ENCODE measurements at regions not wholly inside any gene's neighbourhood (a gene's known extent, or its start where the extent isn't known, plus 50 kb on each side); places are given as distances from the start of the nearest gene placed in this dataset.
A peak's percentile ranks its signal among the peaks of the same experiment; 100 is the strongest.

- TF ChIP-seq, protein P1, sequence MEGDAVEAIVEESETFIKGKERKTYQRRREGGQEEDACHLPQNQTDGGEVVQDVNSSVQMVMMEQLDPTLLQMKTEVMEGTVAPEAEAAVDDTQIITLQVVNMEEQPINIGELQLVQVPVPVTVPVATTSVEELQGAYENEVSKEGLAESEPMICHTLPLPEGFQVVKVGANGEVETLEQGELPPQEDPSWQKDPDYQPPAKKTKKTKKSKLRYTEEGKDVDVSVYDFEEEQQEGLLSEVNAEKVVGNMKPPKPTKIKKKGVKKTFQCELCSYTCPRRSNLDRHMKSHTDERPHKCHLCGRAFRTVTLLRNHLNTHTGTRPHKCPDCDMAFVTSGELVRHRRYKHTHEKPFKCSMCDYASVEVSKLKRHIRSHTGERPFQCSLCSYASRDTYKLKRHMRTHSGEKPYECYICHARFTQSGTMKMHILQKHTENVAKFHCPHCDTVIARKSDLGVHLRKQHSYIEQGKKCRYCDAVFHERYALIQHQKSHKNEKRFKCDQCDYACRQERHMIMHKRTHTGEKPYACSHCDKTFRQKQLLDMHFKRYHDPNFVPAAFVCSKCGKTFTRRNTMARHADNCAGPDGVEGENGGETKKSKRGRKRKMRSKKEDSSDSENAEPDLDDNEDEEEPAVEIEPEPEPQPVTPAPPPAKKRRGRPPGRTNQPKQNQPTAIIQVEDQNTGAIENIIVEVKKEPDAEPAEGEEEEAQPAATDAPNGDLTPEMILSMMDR (IDR thresholded peaks at IDR 0.05), result no peak
- no peak for TF ChIP-seq POLR2A (IDR thresholded peaks at IDR 0.05)
- TF ChIP-seq POLR2AphosphoS5 (IDR thresholded peaks at IDR 0.05; ENCODE audit: insufficient read depth in 1 of 2, low read depth in 1 of 2), result no peak
- H3K36me3 ChIP-seq, result no peaks in the 10 kb centered on the region
- DNase-seq (ENCODE audit: extremely low spot score in 2 of 2), result no peak
- no peak overlapping the region for H3K4me3 ChIP-seq
- no peaks in the 10 kb centered on the region for H3K27me3 ChIP-seq
- H3K27ac ChIP-seq, result no peak overlapping the region
- H3K4me1 ChIP-seq, result peaks cover 11% of the 10 kb centered on the region
- no peaks in the 10 kb centered on the region for H3K9me3 ChIP-seq
- intact Hi-C loops (cut with DNase I), result no loop called here
These were observed 294.5 kb upstream of the SEMA3C start for GRCh38 chr7:81213394-81213793.

- intact Hi-C loops (cut with DNase I), result no loop called here
- H3K9me3 ChIP-seq, result no peaks in the 10 kb centered on the region
- no peak overlapping the region for H3K4me3 ChIP-seq
- no peak for DNase-seq (ENCODE audit: extremely low spot score in 2 of 2)
- TF ChIP-seq POLR2A (IDR thresholded peaks at IDR 0.05), result no peak
- TF ChIP-seq POLR2AphosphoS5 (IDR thresholded peaks at IDR 0.05; ENCODE audit: insufficient read depth in 1 of 2, low read depth in 1 of 2), result no peak
- TF ChIP-seq, protein P1 (IDR thresholded peaks at IDR 0.05), result no peak
- peak overlapping the region; percentile 7 for H3K27ac ChIP-seq
- H3K4me1 ChIP-seq, result peaks cover 11% of the 10 kb centered on the region
- H3K27me3 ChIP-seq, result no peaks in the 10 kb centered on the region
- H3K36me3 ChIP-seq, result no peaks in the 10 kb centered on the region
These were observed 293.1 kb upstream of the SEMA3C start for GRCh38 chr7:81211934-81212320.

- H3K36me3 ChIP-seq, result no peaks in the 10 kb centered on the region
- no peaks in the 10 kb centered on the region for H3K9me3 ChIP-seq
- no peak for DNase-seq (ENCODE audit: extremely low spot score in 2 of 2)
- H3K27ac ChIP-seq, result peak overlapping the region; percentile 7
- TF ChIP-seq POLR2A (IDR thresholded peaks at IDR 0.05) (no peak), POLR2AphosphoS5 (IDR thresholded peaks at IDR 0.05; ENCODE audit: insufficient read depth in 1 of 2, low read depth in 1 of 2) (no peak)
- TF ChIP-seq, protein P1 (IDR thresholded peaks at IDR 0.05), result no peak
- intact Hi-C loops (cut with DNase I), result no loop called here
- H3K4me1 ChIP-seq, result peaks cover 11% of the 10 kb centered on the region
- no peaks in the 10 kb centered on the region for H3K27me3 ChIP-seq
- H3K4me3 ChIP-seq, result no peak overlapping the region
These were observed 292.5 kb upstream of the SEMA3C start for GRCh38 chr7:81211204-81211933.

DNA sequence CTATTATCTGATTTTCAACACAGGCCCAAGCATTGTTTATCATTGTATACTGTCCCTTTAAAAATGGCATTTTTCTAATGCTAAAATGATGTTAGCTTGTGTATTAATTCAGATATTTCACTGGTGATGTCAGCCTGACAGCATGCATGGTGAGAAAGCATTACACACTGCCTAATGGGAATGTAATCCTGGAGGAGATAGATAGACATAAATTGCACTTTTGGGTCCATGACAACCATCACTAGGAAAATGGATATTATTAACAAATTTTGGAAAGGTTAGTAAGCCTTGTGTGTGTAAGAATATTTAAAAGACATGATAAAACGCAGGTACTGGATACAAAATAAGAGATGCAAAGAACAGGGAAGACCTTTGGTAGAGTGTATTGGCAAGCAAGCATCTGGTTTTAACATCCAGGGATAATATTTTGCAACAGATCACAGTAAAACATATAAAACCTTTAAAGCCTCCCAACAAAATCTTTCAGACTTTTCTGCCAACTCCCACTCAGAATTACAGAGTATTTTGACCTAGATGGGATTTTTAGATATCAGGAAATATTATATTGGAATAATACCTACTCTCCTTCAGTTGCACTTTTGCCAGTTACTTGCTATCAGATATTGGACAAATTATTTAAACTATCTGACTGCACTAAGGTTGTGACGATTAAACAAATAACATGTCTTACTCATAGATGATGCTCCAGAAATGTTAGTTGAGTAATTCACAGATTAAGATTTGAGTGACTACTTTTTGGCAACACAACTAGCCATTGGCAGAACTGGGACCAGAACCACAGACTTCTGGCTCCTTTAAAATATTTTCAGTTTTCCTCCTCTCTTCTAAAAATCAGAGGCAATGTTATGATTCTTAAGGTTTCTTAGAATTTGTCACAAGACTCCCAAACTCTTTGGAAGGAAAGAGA, 291.6 kb upstream of the SEMA3C start:
- intact Hi-C loops (cut with DNase I), result no loop called here
- DNase-seq (ENCODE audit: extremely low spot score in 2 of 2), result no peak
- Histone ChIP-seq H3K9me3 (no peaks in the 10 kb centered on the region), H3K4me1 (peaks cover 11% of the 10 kb centered on the region), H3K36me3 (no peaks in the 10 kb centered on the region), H3K27me3 (no peaks in the 10 kb centered on the region), H3K27ac (no peak overlapping the region), H3K4me3 (no peak overlapping the region)
- TF ChIP-seq, protein P1 (IDR thresholded peaks at IDR 0.05), result no peak
- no peak for TF ChIP-seq POLR2AphosphoS5 (IDR thresholded peaks at IDR 0.05; ENCODE audit: insufficient read depth in 1 of 2, low read depth in 1 of 2)
- no peak for TF ChIP-seq POLR2A (IDR thresholded peaks at IDR 0.05)
